Dedifferentiated amniotic fluid mesenchymal stem cell (primary cell): ENCODE measurements at regions not wholly inside any gene's neighbourhood (a gene's known extent, or its start where the extent isn't known, plus 50 kb on each side); places are given as distances from the start of the nearest gene placed in this dataset.
"Not testable (repeated sequence)": the region's sequence is repeated elsewhere in the genome, so short reads cannot be mapped to it uniquely, and the experiment has no call there.

Source experiments
- DNase-seq: peaks from one replicate; pipeline ENCODE4 v3.0.0-alpha.2; 2016; ENCODE audit errors: extremely low spot score

- no peak for DNase-seq
Measured at GRCh38 chr21:41589131-41589530, 81.2 kb upstream of the TMPRSS2 start.

DNA sequence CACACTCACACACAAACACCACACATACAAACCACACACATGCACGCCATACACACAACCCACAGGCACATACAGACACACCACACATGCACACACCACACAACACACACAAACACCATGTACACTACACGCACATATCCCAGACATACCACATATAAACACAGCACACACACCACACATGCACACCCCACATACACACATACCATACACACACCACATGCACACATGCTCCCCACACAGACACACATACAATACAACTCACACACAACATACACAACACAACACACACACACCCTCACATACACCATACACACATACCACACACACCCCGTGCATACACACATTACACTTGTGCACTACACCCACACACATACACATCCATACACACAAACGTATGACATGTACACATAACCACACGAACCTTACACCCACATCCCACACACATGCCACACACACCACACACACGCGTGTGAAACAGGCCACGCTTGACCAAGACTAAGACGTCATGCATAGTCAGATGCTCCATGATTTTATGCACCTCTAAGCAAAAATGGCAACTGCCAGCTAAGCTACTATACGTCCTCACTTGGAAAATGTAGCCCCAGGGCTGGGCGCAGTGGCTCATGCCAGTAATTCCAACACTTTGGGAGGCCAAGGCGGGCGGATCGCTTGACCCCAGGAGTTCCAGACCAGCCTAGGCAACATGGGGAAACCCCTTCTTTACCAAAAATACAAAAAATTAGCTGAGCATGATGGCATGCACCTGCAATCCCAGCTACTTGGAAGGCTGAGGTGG is 77.4 kb upstream of the TMPRSS2 start:
- no peak for DNase-seq

GRCh38 chr21:41584603-41585176 is 76.7 kb upstream of the TMPRSS2 start:
- no peak for DNase-seq

DNA sequence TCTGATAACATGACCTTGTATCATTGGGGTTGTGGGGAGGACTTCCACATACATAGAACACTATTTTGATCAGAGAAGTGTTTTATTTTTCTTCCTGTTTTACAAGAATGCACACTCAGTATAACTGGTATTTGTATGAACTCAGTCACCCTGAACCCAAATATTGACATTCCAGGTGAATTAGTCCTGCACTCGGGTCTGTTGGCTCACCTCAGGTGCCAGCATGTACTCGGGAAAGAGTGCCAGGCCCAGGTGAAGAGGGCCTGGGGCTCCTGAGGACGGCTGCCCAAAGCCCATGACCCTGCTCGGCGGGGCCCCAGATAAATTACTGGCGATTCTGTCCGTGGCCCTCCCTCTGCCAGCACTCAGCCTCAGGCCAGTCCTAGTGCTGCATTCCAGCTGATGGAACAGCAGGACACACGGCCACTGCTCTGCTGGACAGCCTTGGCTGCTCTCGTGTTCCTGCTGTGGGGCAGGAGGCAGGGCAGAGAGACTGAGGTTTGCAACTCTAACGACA is 75.4 kb upstream of the TMPRSS2 start:
- no peak for DNase-seq

DNA sequence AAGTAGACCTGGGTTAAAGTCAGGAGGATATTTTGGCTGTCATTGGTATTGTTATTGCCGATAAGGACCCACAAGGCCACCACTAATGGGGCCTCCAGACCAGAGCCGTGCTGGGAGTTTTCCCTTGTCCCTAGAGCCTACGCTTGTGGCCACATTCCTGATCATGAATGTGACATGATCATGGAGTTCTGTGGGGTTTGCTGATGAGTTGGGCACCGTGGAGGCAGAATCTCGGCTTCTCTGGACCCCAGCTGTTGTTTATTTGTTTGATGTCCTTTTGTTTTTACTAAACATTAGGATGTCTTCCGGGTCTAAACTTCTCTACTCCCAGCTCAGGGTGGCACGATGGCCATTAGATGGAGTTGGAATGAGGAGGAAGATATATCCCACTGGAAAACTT is 74.9 kb upstream of the TMPRSS2 start:
- DNase-seq = no peak

- DNase-seq = no peak
Measured at GRCh38 chr21:41582298-41582840, 74.4 kb upstream of the TMPRSS2 start.

GRCh38 chr21:41581592-41582228 is 73.8 kb upstream of the TMPRSS2 start:
- DNase-seq = no peak

GRCh38 chr21:41580758-41581554 is 73.0 kb upstream of the TMPRSS2 start:
- DNase-seq = no peak

- DNase-seq = no peak
Measured at GRCh38 chr21:41579692-41580091, 71.7 kb upstream of the TMPRSS2 start.

GRCh38 chr21:41578716-41579115 is 70.8 kb upstream of the TMPRSS2 start:
- no peak for DNase-seq

GRCh38 chr21:41578083-41578482 is 70.1 kb upstream of the TMPRSS2 start:
- no peak for DNase-seq

- DNase-seq = no peak
Measured at GRCh38 chr21:41576013-41576615, 68.2 kb upstream of the TMPRSS2 start.

- DNase-seq = no peak
Measured at GRCh38 chr21:41573902-41574690, 66.1 kb upstream of the TMPRSS2 start.

DNA sequence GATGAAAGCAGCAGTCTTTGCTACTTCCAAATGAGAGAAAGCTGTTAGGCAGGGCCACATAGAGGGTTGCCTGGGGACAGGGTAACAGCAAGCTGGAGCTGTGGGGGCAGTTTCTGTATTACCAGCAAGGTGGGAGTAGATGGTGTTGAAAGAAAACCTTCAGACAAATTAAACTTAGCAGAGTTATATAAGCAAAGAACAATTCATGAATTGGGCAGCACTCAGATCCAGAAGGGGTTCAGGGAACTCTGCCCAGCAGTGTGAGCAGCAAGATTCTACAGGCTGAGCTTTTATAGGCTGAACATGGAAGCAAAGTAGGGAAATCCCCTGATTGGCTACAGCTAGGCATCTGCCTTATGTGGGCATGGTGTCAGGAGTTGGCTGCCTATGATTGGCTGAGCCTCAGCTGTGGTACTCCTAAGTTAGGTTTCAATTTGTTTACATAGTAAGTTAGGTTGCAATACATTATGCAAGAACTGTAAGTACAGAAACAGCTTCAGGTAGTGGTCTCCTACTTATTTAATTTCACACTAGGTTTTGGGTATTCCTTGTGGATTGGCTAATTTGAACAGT is 64.1 kb upstream of the TMPRSS2 start:
- DNase-seq = no peak

GRCh38 chr21:41570791-41571355 is 62.9 kb upstream of the TMPRSS2 start:
- no peak for DNase-seq

DNA sequence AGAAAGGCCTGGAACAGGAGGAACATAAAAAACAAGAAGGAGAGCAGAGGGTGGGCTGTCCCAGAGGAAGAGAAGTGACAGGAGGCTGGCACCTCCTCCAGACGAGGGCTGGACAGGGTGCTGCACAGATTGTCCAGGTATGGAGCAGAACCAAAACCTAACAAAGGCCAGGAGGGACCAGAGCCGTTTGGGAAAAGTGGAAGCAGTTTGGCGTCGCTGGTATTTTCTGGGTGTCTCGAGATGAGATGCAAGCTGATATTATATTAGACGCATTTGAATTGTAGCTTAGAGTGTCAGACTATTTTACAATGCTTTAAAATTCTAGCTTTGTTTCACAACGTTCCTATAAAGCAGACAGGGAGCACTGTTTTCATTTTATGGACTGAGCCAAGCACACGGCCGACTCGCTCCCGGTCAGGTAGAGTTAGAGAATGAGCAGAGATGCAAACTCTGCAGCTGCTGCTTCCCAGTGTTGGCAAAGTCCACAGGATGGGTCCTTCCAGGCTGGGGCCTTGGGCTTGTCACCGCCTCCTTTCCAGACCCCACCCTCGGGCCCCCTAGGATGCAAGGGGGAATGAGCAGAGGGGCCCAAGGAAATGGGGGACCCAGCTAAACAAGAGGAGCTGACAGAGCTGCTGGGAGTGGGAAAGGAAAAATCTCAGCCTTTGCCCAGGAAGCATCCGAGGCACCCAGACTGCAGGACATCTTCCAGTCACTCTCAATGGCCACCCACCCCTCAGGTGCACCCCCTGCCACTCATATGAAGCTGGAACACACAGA is 60.8 kb upstream of the TMPRSS2 start:
- no peak for DNase-seq

- DNase-seq = no peak
Measured at GRCh38 chr21:41567901-41568510, 60.0 kb upstream of the TMPRSS2 start.

GRCh38 chr21:41567237-41567636 is 59.3 kb upstream of the TMPRSS2 start:
- not testable (repeated sequence) for DNase-seq
